Mesothelial cell of epicardium (in vitro differentiated cells): ENCODE measurements at regions not wholly inside any gene's neighbourhood (a gene's known extent, or its start where the extent isn't known, plus 50 kb on each side); places are given as distances from the start of the nearest gene placed in this dataset.
"Not testable (repeated sequence)": the region's sequence is repeated elsewhere in the genome, so short reads cannot be mapped to it uniquely, and the experiment has no call there.

ENCODE experiments used
- DNase-seq, 2 experiments: peaks; one replicate each; pipeline ENCODE4 v3.0.0; 2021; ENCODE audit warnings: low spot score in 2 of 2; ENCODE audit not compliant: unreplicated experiment in 2 of 2
- H3K27ac Mint-ChIP-seq: 2 replicates; pipeline ENCODE4 v1.8.0; 2021; ENCODE audit warnings: mixed read lengths
- H3K27me3 Mint-ChIP-seq: 2 replicates; pipeline ENCODE4 v1.8.0; 2021; ENCODE audit warnings: low read depth, mixed read lengths
- H3K36me3 Mint-ChIP-seq: 2 replicates; pipeline ENCODE4 v1.8.0; 2021; ENCODE audit warnings: mixed read lengths
- H3K4me1 Mint-ChIP-seq: 2 replicates; pipeline ENCODE4 v1.8.0; 2021; ENCODE audit warnings: mixed read lengths
- H3K4me3 Mint-ChIP-seq: 2 replicates; pipeline ENCODE4 v1.8.0; 2021; ENCODE audit warnings: mild to moderate bottlenecking, moderate library complexity, mixed read lengths
- H3K9me3 Mint-ChIP-seq: 2 replicates; pipeline ENCODE4 v1.8.0; 2021; ENCODE audit warnings: mixed read lengths
- CTCF ChIP-seq: fragments of 200-600 bp; sonication (generic); IDR thresholded peaks from one replicate; pipeline ENCODE4 v1.5.0; 2021; ENCODE audit warnings: antibody characterized with exemption; ENCODE audit not compliant: unreplicated experiment

DNA sequence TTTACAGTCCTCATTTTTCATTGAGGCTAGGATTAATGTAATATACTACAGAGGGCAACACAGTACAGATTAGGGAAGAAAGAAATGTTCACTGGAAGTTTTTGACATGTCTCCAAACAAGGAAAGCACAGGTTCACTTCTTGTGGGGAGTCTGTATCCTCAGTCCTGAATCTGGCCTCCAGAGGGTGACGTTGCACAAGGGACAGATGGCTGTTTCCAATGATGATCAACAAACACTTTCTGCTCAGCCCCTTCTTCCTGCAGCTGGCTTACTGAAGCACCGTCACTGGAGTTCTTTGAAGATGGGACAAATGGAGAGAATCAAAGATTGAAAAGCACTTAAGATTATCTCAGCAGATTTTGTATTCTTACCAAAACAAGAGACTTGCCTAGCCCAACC lies 123.3 kb upstream of the OR4E1 start:
- peaks cover 5% of the 10 kb centered on the region for H3K27me3 Mint-ChIP-seq
- H3K9me3 Mint-ChIP-seq = peaks cover 11% of the 10 kb centered on the region
- no peaks in the 10 kb centered on the region for H3K4me1 Mint-ChIP-seq
- no peak for DNase-seq
- no peak for TF ChIP-seq CTCF
- no peaks in the 10 kb centered on the region for H3K36me3 Mint-ChIP-seq
- H3K27ac Mint-ChIP-seq = no peak overlapping the region
- H3K4me3 Mint-ChIP-seq = no peak overlapping the region

DNA sequence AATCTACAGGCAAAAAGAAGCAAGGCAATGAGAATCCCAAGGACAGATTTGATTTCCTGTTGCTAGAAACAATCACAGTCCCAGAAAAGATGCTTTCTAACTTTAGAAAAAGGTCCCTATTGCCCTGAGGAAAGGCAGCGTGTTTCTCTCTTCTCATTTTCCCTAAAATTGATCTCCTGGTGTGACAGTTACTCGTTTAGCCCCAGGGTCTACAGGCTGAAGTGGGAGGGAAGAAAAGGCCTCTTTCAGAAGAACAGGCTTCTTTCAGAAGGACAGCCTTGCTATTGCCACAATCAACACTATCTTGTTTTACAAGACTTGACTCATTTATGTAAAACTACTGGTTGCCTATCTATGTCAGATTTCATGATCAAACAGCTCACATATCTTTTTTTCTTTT lies 121.8 kb upstream of the OR4E1 start:
- no peak for DNase-seq
- Mint-ChIP-seq H3K27me3 (peaks cover 8% of the 10 kb centered on the region), H3K4me3 (no peak overlapping the region), H3K27ac (no peak overlapping the region), H3K36me3 (no peaks in the 10 kb centered on the region), H3K4me1 (no peaks in the 10 kb centered on the region), H3K9me3 (peaks cover 11% of the 10 kb centered on the region)
- no peak for TF ChIP-seq CTCF

DNA sequence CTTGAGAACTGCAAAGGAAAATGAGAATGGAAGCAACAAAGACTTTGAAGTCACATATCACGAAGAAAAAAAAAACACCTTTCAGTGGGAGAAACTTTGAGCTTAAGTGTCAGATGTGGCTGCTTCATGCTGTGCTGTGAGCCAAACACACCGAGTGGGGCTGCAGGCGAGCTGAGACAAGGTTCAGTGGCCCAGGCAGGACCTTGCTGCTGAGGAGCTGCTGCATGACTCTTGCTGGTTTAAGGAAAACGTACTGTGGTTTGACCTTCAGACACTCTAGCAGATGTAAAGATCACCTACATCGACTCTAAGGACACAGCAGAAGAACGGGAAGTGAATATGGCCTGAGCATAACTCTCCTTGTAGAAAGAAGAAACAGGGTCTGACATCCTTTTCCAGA lies 118.1 kb upstream of the OR4E1 start:
- H3K36me3 Mint-ChIP-seq = no peaks in the 10 kb centered on the region
- TF ChIP-seq CTCF = no peak
- peaks cover 10% of the 10 kb centered on the region for H3K27me3 Mint-ChIP-seq
- peaks cover 22% of the 10 kb centered on the region for H3K9me3 Mint-ChIP-seq
- no peaks in the 10 kb centered on the region for H3K4me1 Mint-ChIP-seq
- DNase-seq = no peak
- H3K27ac Mint-ChIP-seq = no peak overlapping the region
- H3K4me3 Mint-ChIP-seq = no peak overlapping the region

DNA sequence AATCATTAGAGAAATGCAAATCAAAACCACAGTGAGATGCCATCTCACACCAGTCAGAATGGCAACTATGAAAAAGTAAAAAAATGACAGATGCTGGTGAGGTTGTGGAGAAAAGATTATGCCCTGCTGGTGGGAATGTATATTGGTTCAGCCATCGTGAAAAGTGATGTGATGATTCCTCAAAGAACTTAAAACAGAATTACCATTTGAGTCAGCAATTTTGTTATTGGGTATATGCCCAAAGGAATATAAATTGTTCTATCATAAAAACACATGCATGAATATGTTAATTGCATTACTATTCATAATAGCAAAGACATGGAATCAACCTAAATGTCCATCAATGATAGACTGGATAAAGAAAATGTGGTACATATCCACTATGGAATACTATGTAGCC lies 115.1 kb upstream of the OR4E1 start:
- not testable (repeated sequence) for H3K36me3 Mint-ChIP-seq, H3K4me1 Mint-ChIP-seq, DNase-seq, H3K4me3 Mint-ChIP-seq, H3K27ac Mint-ChIP-seq
- peaks cover 11% of the 10 kb centered on the region for H3K9me3 Mint-ChIP-seq
- TF ChIP-seq CTCF = peak; percentile 23
- peaks cover 16% of the 10 kb centered on the region for H3K27me3 Mint-ChIP-seq

- not testable (repeated sequence) for H3K27ac Mint-ChIP-seq, H3K4me1 Mint-ChIP-seq, DNase-seq, H3K4me3 Mint-ChIP-seq, H3K36me3 Mint-ChIP-seq
- Mint-ChIP-seq H3K9me3 (peaks cover 11% of the 10 kb centered on the region), H3K27me3 (peaks cover 12% of the 10 kb centered on the region)
Observed at GRCh38 chr14:21787242-21787641, 113.6 kb upstream of the OR4E1 start.

GRCh38 chr14:21781543-21781942 lies 107.9 kb upstream of the OR4E1 start:
- Mint-ChIP-seq H3K27ac (no peak overlapping the region), H3K36me3 (no peaks in the 10 kb centered on the region), H3K9me3 (no peaks in the 10 kb centered on the region), H3K4me3 (no peak overlapping the region), H3K4me1 (peaks cover 6% of the 10 kb centered on the region), H3K27me3 (peaks cover 6% of the 10 kb centered on the region)
- no peak for DNase-seq
- TF ChIP-seq CTCF = no peak
